SK-N-MC (cell line): ENCODE measurements at regions not wholly inside any gene's neighbourhood (a gene's known extent, or its start where the extent isn't known, plus 50 kb on each side); places are given as distances from the start of the nearest gene placed in this dataset.

Experiments
- EZH2 ChIP-seq: fragments of 200-600 bp; sonication (generic); IDR thresholded peaks from one replicate; pipeline ENCODE4 v1.6.1; 2017; ENCODE audit warnings: antibody characterized with exemption
- FOXP2 ChIP-seq: optimal IDR thresholded peaks from 2 replicates; pipeline ENCODE3; 2011; ENCODE audit warnings: mild to moderate bottlenecking, moderate library complexity; ENCODE audit not compliant: insufficient read depth; ENCODE audit errors: extremely low read length, control extremely low read depth
- POLR2AphosphoS5 ChIP-seq: IDR thresholded peaks from 2 replicates; pipeline ENCODE4 v1.6.1; 2012; ENCODE audit warnings: mild to moderate bottlenecking, low read depth, low read length, borderline replicate concordance

DNA sequence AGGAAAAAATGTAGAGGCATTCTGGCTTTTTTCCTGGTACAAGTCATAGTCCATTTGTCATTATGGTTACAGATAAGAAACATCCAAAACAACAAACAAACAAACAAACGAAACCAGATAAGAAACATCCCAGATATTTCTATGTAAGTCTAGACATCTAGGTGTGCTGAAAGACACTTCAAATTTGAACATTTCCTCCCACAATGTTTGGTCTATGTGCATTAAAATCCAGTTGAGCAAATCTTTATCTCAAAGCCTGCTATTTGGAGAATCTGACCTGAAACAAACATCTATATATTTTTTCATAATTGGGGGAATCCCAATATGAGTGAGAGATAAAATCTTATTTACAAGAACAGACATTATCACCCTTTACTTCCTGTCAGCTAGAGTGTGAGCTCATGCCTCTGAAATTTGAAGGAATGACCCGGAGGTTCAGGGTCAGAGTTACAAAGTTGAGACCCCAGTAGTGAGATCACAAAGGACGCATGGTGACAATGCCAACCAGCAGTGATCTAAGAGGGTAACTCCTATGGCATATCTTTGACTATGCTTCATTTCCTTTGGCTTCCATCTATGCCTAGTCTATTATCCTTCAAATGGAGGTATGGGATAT, 182.9 kb upstream of the ATP1B1 start:
- no peak for TF ChIP-seq POLR2AphosphoS5
- no peak for TF ChIP-seq EZH2
- TF ChIP-seq FOXP2: no peak
